ENCODE measurements at regions not wholly inside any gene's neighbourhood (a gene's known extent, or its start where the extent isn't known, plus 50 kb on each side); places are given as distances from the start of the nearest gene placed in this dataset.

- no peak for TF ChIP-seq RAD21 (IDR thresholded peaks at IDR 0.05)
- TF ChIP-seq REST (IDR thresholded peaks at IDR 0.05), result no peak
- TF ChIP-seq JUND (IDR thresholded peaks at IDR 0.05), result no peak
- no peak for TF ChIP-seq YY1 (IDR thresholded peaks at IDR 0.05)
- no peak for TF ChIP-seq FOXA1 (IDR thresholded peaks at IDR 0.05)
- TF ChIP-seq CTCF (IDR thresholded peaks at IDR 0.05; ENCODE audit: low read depth, low read length, missing input control), result no peak
- TF ChIP-seq NR2F2 (IDR thresholded peaks at IDR 0.05), result no peak
- no peak for TF ChIP-seq RXRA (IDR thresholded peaks at IDR 0.05)
- TF ChIP-seq MAX (IDR thresholded peaks at IDR 0.05), result no peak
- no peak for TF ChIP-seq TAF1 (conservative IDR thresholded peaks at IDR 0.05)
- no peak for TF ChIP-seq EGR1 (IDR thresholded peaks at IDR 0.05; ENCODE audit: low read depth in 2 of 2)
- no peak for TF ChIP-seq SP1 (IDR thresholded peaks at IDR 0.05)
- TF ChIP-seq ATF3 (IDR thresholded peaks at IDR 0.05), result no peak
These were observed 754.0 kb downstream of the DIAPH3 start for GRCh38 chr13:59409634-59410200.
